Nucleus accumbens (tissue), 56 donors: ENCODE measurements at regions not wholly inside any gene's neighbourhood (a gene's known extent, or its start where the extent isn't known, plus 50 kb on each side); places are given as distances from the start of the nearest gene placed in this dataset.

Experiments used
- DNase-seq, 56 donors: peaks; one replicate each; lab custom pipeline; 2025; lab: John Stamatoyannopoulos, UW

- DNase-seq: no peak
Observed at GRCh38 chr9:129379181-129379836, 201.2 kb upstream of the IER5L start.

- DNase-seq: no peak
Observed at GRCh38 chr9:129377931-129378661, 200.0 kb upstream of the IER5L start.

- no peak for DNase-seq
Observed at GRCh38 chr9:129377181-129377580, 199.1 kb upstream of the IER5L start.

GRCh38 chr9:129375845-129376244, 197.8 kb upstream of the IER5L start:
- DNase-seq: no peak

GRCh38 chr9:129374651-129375050, 196.6 kb upstream of the IER5L start:
- no peak for DNase-seq

GRCh38 chr9:129374231-129374630, 196.2 kb upstream of the IER5L start:
- DNase-seq: no peak

- no peak for DNase-seq
Observed at GRCh38 chr9:129373361-129373760, 195.3 kb upstream of the IER5L start.

GRCh38 chr9:129370770-129371169, 192.7 kb upstream of the IER5L start:
- DNase-seq: no peak

- DNase-seq: no peak
Observed at GRCh38 chr9:129368444-129368978, 190.4 kb upstream of the IER5L start.

- no peak for DNase-seq
Observed at GRCh38 chr9:129367287-129367686, 189.2 kb upstream of the IER5L start.

GRCh38 chr9:129365196-129365595, 187.1 kb upstream of the IER5L start:
- no peak for DNase-seq

- DNase-seq: no peak
Observed at GRCh38 chr9:129363216-129363873, 185.3 kb upstream of the IER5L start.

- no peak for DNase-seq
Observed at GRCh38 chr9:129362287-129363000, 184.4 kb upstream of the IER5L start.

GRCh38 chr9:129361196-129361595, 183.1 kb upstream of the IER5L start:
- DNase-seq: no peak

GRCh38 chr9:129359916-129360536, 182.0 kb upstream of the IER5L start:
- no peak for DNase-seq

- no peak for DNase-seq
Observed at GRCh38 chr9:129359162-129359811, 181.2 kb upstream of the IER5L start.

GRCh38 chr9:129358621-129359154, 180.6 kb upstream of the IER5L start:
- no peak for DNase-seq

- no peak for DNase-seq
Observed at GRCh38 chr9:129357773-129358245, 179.7 kb upstream of the IER5L start.
